Panc1 (cell line): ENCODE measurements at regions not wholly inside any gene's neighbourhood (a gene's known extent, or its start where the extent isn't known, plus 50 kb on each side); places are given as distances from the start of the nearest gene placed in this dataset.

Experiments
- ATAC-seq: fragments of 200-7000 bp; cut with Tn5 transposase; 2 replicates; pipeline ENCODE4 v1.9.1; 2020; ENCODE audit warnings: mild to moderate bottlenecking, moderate library complexity
- BruUV-seq: library from RNA; stranded (reverse); fragments of 400-500 nt; replicated peaks from 2 replicates; lab custom pipeline; 2021; lab: Mats Ljungman, UMichigan
- CTCF ChIA-PET: fragments of 300-600 bp; sonication (Branson Sonifier 250); formaldehyde crosslinking; loops from one replicate; lab custom pipeline; 2022; ENCODE audit warnings: antibody characterized with exemption; lab: Charles Lee
- POLR2A ChIA-PET: fragments of 300-600 bp; sonication (Branson Sonifier 250); formaldehyde crosslinking; loops from one replicate; lab custom pipeline; 2022; ENCODE audit warnings: antibody characterized with exemption; lab: Charles Lee
- DNase-seq: peaks from one replicate; pipeline ENCODE4 v3.0.0-alpha.2; 2010; ENCODE audit warnings: low read depth, low spot score
- H3K27ac ChIP-seq: 2 replicates; pipeline ENCODE4 v1.5.1; 2011; ENCODE audit warnings: mild to moderate bottlenecking, low read length, inconsistent platforms
- H3K27me3 ChIP-seq: fragments of 200-500 bp; sonication (Bioruptor generic); 2 replicates; pipeline ENCODE4 v1.6.0; 2014; ENCODE audit warnings: low read length, inconsistent platforms; ENCODE audit not compliant: control insufficient read depth, insufficient read depth
- H3K36me3 ChIP-seq: fragments of 200-500 bp; sonication (Bioruptor generic); 2 replicates; pipeline ENCODE4 v1.5.1; 2014; ENCODE audit warnings: inconsistent platforms, mild to moderate bottlenecking, low read length, moderate library complexity; ENCODE audit not compliant: control insufficient read depth, insufficient read depth
- H3K4me1 ChIP-seq: 2 replicates; pipeline ENCODE4 v1.5.1; 2011; ENCODE audit warnings: inconsistent platforms, mild to moderate bottlenecking, low read length, moderate library complexity; ENCODE audit not compliant: control insufficient read depth, insufficient read depth
- H3K4me3 ChIP-seq, 2 experiments: 2 replicates each; pipeline ENCODE4 v1.5.1; 2011 to 2012; ENCODE audit warnings: low read depth in 2 of 2, low read length in 2 of 2, mild to moderate bottlenecking in 2 of 2, inconsistent platforms in 1 of 2, moderate library complexity in 1 of 2
- H3K9me3 ChIP-seq: fragments of 200-500 bp; sonication (Bioruptor generic); 2 replicates; pipeline ENCODE4 v1.5.1; 2014; ENCODE audit warnings: low read depth, mild to moderate bottlenecking, inconsistent platforms, low read length, moderate library complexity; ENCODE audit not compliant: control insufficient read depth, insufficient read depth
- CTCF ChIP-seq: fragments of 450-650 bp; IDR thresholded peaks from 2 replicates; pipeline ENCODE4 v1.5.1; 2017; ENCODE audit warnings: mild to moderate bottlenecking
- POLR2AphosphoS5 ChIP-seq: IDR thresholded peaks from 2 replicates; pipeline ENCODE4 v1.6.1; 2012; ENCODE audit warnings: mild to moderate bottlenecking, low read depth, low read length, moderate library complexity
- REST ChIP-seq, 2 experiments: IDR thresholded peaks; 2 replicates each; pipeline ENCODE4 v1.6.1; 2011 to 2012; ENCODE audit warnings: low read depth in 2 of 2, control low read depth in 1 of 2, low read length in 1 of 2, mild to moderate bottlenecking in 1 of 2, moderate library complexity in 1 of 2; ENCODE audit not compliant: insufficient read depth in 1 of 2
- SIN3A ChIP-seq: IDR thresholded peaks from 2 replicates; pipeline ENCODE4 v1.6.1; 2012; ENCODE audit warnings: low read depth, mild to moderate bottlenecking, low read length, moderate library complexity, borderline replicate concordance; ENCODE audit not compliant: insufficient read depth
- TCF7L2 ChIP-seq: IDR thresholded peaks from 2 replicates; pipeline ENCODE4 v1.6.1; 2011; ENCODE audit warnings: mild to moderate bottlenecking, low read depth, low read length, inconsistent platforms
- in situ Hi-C: cut with HindIII; loops from 2 replicates; pipeline ENCODE4 v1.10.0; 2016; ENCODE audit warnings: low sequenced_read_pairs, low pct_unique_long_range_greater_than_20kb
- intact Hi-C: fragments of 100-400 bp; cut with micrococcal nuclease; formaldehyde crosslinking; loops from one replicate; pipeline ENCODE4 v1.10.0; 2022; ENCODE audit not compliant: unreplicated experiment

- CTCF ChIA-PET: no interaction called here
These were observed 51.7 kb upstream of the AFF2 start for GRCh38 chrX:148448686-148449085.

More at GRCh38 chrX:148448686-148449085, 51.7 kb upstream of the AFF2 start:
- ATAC-seq: no peak
- Histone ChIP-seq H3K9me3 (no peaks in the 10 kb centered on the region), H3K27ac (no peak overlapping the region), H3K4me1 (no peaks in the 10 kb centered on the region), H3K27me3 (no peaks in the 10 kb centered on the region), H3K4me3 (no peak overlapping the region), H3K36me3 (no peaks in the 10 kb centered on the region)
- TF ChIP-seq CTCF (no peak), REST (IDR thresholded peaks at IDR 0.05; ENCODE audit: insufficient read depth in 1 of 2, low read depth in 2 of 2, low read length in 1 of 2) (no peak), POLR2AphosphoS5 (no peak), TCF7L2 (no peak), SIN3A (no peak)
- intact Hi-C loops (no loop called here), in situ Hi-C loops (no loop called here)
- POLR2A ChIA-PET: no interaction called here
- DNase-seq: no peak
- no TSS peak for BruUV-seq
